GM23338 (cell line): ENCODE measurements at regions not wholly inside any gene's neighbourhood (a gene's known extent, or its start where the extent isn't known, plus 50 kb on each side); places are given as distances from the start of the nearest gene placed in this dataset.

Experiments
- CREB1 ChIP-seq: fragments of 250-450 bp; sonication (Bioruptor Pico); IDR thresholded peaks from 2 replicates; pipeline ENCODE4 v1.5.0; 2020; ENCODE audit warnings: low read depth, mild to moderate bottlenecking, moderate library complexity
- EZH2 ChIP-seq: fragments of 200-600 bp; sonication (generic); IDR thresholded peaks from one replicate; pipeline ENCODE4 v1.8.0; 2017; ENCODE audit warnings: antibody characterized with exemption, mild to moderate bottlenecking, low read depth; ENCODE audit not compliant: unreplicated experiment
- EZH2phosphoT487 ChIP-seq: fragments of 200-600 bp; sonication (generic); IDR thresholded peaks from one replicate; pipeline ENCODE4 v1.8.1; 2018; ENCODE audit warnings: antibody characterized with exemption; ENCODE audit not compliant: unreplicated experiment
- JUNB ChIP-seq: IDR thresholded peaks from one replicate; pipeline ENCODE4 v1.6.1; 2016; ENCODE audit warnings: antibody characterized with exemption; ENCODE audit not compliant: unreplicated experiment
- POLR2AphosphoS5 ChIP-seq: IDR thresholded peaks from 2 replicates; pipeline ENCODE4 v1.6.1; 2016; ENCODE audit warnings: antibody characterized with exemption, low read depth
- ZNF331 ChIP-seq: fragments of 250-450 bp; sonication (Bioruptor Pico); IDR thresholded peaks from 2 replicates; pipeline ENCODE4 v1.5.0; 2020; ENCODE audit warnings: low read depth, mild to moderate bottlenecking, moderate library complexity
- TF ChIP-seq, protein P1 (sequence below), 2 experiments: fragments of 200-600 bp in 1 of 2; sonication (generic) in 1 of 2; conservative IDR thresholded peaks; 2 replicates each; pipeline versions ENCODE4 v1.5.1 to v1.6.1; 2016 to 2017; ENCODE audit warnings: antibody characterized with exemption in 2 of 2, low read depth in 2 of 2, mild to moderate bottlenecking in 2 of 2, moderate library complexity in 1 of 2
- TF ChIP-seq, protein P2 (sequence below): IDR thresholded peaks from one replicate; pipeline ENCODE4 v1.6.1; 2018; ENCODE audit warnings: antibody characterized with exemption; ENCODE audit not compliant: unreplicated experiment
- TF ChIP-seq, protein P3 (sequence below): IDR thresholded peaks from 2 replicates; pipeline ENCODE4 v1.6.1; 2016; ENCODE audit warnings: antibody characterized with exemption

DNA sequence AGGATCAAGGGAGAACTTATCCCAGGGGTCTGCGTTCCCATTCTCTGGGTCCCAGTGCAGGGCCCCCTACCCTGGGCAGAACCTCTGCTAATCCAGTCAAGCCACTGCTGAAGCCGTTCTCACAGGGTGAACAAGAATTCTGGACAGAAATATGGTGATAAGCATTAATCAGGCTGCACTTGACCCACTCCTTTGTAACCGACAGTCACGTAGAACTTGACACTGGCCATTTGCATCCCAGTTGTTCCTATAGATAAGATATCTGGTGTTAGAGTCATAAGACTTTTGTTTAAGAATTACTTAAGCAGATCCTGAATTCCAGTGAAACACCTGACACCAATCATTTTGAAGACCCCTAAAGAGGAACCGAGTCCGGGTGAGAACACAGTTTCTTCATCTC lies 107.5 kb upstream of the THY1 start:
- TF ChIP-seq, protein P1, sequence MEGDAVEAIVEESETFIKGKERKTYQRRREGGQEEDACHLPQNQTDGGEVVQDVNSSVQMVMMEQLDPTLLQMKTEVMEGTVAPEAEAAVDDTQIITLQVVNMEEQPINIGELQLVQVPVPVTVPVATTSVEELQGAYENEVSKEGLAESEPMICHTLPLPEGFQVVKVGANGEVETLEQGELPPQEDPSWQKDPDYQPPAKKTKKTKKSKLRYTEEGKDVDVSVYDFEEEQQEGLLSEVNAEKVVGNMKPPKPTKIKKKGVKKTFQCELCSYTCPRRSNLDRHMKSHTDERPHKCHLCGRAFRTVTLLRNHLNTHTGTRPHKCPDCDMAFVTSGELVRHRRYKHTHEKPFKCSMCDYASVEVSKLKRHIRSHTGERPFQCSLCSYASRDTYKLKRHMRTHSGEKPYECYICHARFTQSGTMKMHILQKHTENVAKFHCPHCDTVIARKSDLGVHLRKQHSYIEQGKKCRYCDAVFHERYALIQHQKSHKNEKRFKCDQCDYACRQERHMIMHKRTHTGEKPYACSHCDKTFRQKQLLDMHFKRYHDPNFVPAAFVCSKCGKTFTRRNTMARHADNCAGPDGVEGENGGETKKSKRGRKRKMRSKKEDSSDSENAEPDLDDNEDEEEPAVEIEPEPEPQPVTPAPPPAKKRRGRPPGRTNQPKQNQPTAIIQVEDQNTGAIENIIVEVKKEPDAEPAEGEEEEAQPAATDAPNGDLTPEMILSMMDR (conservative IDR thresholded peaks at IDR 0.05; ENCODE audit: low read depth in 2 of 2), result no peak
- TF ChIP-seq EZH2 (no peak), JUNB (no peak), CREB1 (CRISPR knock-in tag) (no peak), ZNF331 (CRISPR knock-in tag) (no peak), POLR2AphosphoS5 (no peak), EZH2phosphoT487 (no peak)
- TF ChIP-seq, protein P2, sequence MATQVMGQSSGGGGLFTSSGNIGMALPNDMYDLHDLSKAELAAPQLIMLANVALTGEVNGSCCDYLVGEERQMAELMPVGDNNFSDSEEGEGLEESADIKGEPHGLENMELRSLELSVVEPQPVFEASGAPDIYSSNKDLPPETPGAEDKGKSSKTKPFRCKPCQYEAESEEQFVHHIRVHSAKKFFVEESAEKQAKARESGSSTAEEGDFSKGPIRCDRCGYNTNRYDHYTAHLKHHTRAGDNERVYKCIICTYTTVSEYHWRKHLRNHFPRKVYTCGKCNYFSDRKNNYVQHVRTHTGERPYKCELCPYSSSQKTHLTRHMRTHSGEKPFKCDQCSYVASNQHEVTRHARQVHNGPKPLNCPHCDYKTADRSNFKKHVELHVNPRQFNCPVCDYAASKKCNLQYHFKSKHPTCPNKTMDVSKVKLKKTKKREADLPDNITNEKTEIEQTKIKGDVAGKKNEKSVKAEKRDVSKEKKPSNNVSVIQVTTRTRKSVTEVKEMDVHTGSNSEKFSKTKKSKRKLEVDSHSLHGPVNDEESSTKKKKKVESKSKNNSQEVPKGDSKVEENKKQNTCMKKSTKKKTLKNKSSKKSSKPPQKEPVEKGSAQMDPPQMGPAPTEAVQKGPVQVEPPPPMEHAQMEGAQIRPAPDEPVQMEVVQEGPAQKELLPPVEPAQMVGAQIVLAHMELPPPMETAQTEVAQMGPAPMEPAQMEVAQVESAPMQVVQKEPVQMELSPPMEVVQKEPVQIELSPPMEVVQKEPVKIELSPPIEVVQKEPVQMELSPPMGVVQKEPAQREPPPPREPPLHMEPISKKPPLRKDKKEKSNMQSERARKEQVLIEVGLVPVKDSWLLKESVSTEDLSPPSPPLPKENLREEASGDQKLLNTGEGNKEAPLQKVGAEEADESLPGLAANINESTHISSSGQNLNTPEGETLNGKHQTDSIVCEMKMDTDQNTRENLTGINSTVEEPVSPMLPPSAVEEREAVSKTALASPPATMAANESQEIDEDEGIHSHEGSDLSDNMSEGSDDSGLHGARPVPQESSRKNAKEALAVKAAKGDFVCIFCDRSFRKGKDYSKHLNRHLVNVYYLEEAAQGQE, result no peak
- TF ChIP-seq, protein P3, sequence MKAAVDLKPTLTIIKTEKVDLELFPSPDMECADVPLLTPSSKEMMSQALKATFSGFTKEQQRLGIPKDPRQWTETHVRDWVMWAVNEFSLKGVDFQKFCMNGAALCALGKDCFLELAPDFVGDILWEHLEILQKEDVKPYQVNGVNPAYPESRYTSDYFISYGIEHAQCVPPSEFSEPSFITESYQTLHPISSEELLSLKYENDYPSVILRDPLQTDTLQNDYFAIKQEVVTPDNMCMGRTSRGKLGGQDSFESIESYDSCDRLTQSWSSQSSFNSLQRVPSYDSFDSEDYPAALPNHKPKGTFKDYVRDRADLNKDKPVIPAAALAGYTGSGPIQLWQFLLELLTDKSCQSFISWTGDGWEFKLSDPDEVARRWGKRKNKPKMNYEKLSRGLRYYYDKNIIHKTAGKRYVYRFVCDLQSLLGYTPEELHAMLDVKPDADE, result no peak
